Neural progenitor cell (in vitro differentiated cells): ENCODE measurements at regions not wholly inside any gene's neighbourhood (a gene's known extent, or its start where the extent isn't known, plus 50 kb on each side); places are given as distances from the start of the nearest gene placed in this dataset.

ENCODE experiments used
- DNase-seq: peaks from one replicate; pipeline ENCODE4 v3.0.0-alpha.2; 2016; ENCODE audit warnings: low spot score
- H2AFZ ChIP-seq: fragments of 200-600 bp; sonication (generic); replicated peaks from 2 replicates; pipeline ENCODE4 v1.6.1; 2016; ENCODE audit warnings: antibody characterized with exemption
- H3F3A ChIP-seq: fragments of 200-600 bp; sonication (generic); 2 replicates; pipeline ENCODE4 v1.6.1; 2016; ENCODE audit warnings: antibody characterized with exemption, low read depth
- H3K27ac ChIP-seq: fragments of 200-600 bp; sonication (generic); 2 replicates; pipeline ENCODE4 v1.5.1; 2016; ENCODE audit warnings: mild to moderate bottlenecking
- H3K27me3 ChIP-seq: fragments of 200-600 bp; sonication (generic); 2 replicates; pipeline ENCODE4 v1.6.1; 2016; ENCODE audit warnings: mild to moderate bottlenecking, moderate library complexity
- H3K36me3 ChIP-seq: fragments of 200-600 bp; sonication (generic); 2 replicates; pipeline ENCODE4 v1.5.1; 2016
- H3K4me1 ChIP-seq: fragments of 200-600 bp; sonication (generic); 2 replicates; pipeline ENCODE4 v1.6.1; 2016; ENCODE audit warnings: mixed run types
- H3K4me2 ChIP-seq: fragments of 200-600 bp; sonication (generic); 2 replicates; pipeline ENCODE4 v1.6.1; 2016
- H3K4me3 ChIP-seq: fragments of 200-600 bp; sonication (generic); 2 replicates; pipeline ENCODE4 v1.5.1; 2016
- H3K79me2 ChIP-seq: fragments of 200-600 bp; sonication (generic); 2 replicates; pipeline ENCODE4 v1.6.1; 2016; ENCODE audit warnings: low read depth
- H3K9ac ChIP-seq: fragments of 200-600 bp; sonication (generic); 2 replicates; pipeline ENCODE4 v1.6.1; 2016
- H3K9me3 ChIP-seq: fragments of 200-600 bp; sonication (generic); 2 replicates; pipeline ENCODE4 v1.5.1; 2016; ENCODE audit warnings: low read depth
- H4K20me1 ChIP-seq: fragments of 200-600 bp; sonication (generic); 2 replicates; pipeline ENCODE4 v1.6.1; 2016; ENCODE audit warnings: low read depth
- H3K27ac Mint-ChIP-seq: 3 replicates; pipeline ENCODE4 v1.8.0; 2021; ENCODE audit warnings: mixed read lengths
- H3K27me3 Mint-ChIP-seq: 2 replicates; pipeline ENCODE4 v1.8.0; 2022; ENCODE audit warnings: low read depth, mild to moderate bottlenecking, inconsistent platforms, moderate library complexity, mixed read lengths; ENCODE audit not compliant: insufficient read depth
- H3K36me3 Mint-ChIP-seq: 3 replicates; pipeline ENCODE4 v1.8.0; 2021; ENCODE audit warnings: mixed read lengths
- H3K4me1 Mint-ChIP-seq: 3 replicates; pipeline ENCODE4 v1.8.0; 2021; ENCODE audit warnings: mixed read lengths
- H3K4me3 Mint-ChIP-seq: 3 replicates; pipeline ENCODE4 v1.8.0; 2021; ENCODE audit warnings: mild to moderate bottlenecking, moderate library complexity, mixed read lengths
- H3K9me3 Mint-ChIP-seq: 3 replicates; pipeline ENCODE4 v1.8.0; 2020; ENCODE audit warnings: mixed read lengths
- EZH2 ChIP-seq: fragments of 200-600 bp; sonication (generic); IDR thresholded peaks from 2 replicates; pipeline ENCODE4 v1.6.1; 2017; ENCODE audit warnings: antibody characterized with exemption, mild to moderate bottlenecking, moderate library complexity
- EZH2phosphoT487 ChIP-seq: fragments of 200-600 bp; sonication (generic); IDR thresholded peaks from 2 replicates; pipeline ENCODE4 v1.6.1; 2017; ENCODE audit warnings: antibody characterized with exemption
- TF ChIP-seq, protein P1 (sequence below): fragments of 200-600 bp; sonication (generic); IDR thresholded peaks from 2 replicates; pipeline ENCODE4 v1.5.1; 2017; ENCODE audit warnings: antibody characterized with exemption, mild to moderate bottlenecking

DNA sequence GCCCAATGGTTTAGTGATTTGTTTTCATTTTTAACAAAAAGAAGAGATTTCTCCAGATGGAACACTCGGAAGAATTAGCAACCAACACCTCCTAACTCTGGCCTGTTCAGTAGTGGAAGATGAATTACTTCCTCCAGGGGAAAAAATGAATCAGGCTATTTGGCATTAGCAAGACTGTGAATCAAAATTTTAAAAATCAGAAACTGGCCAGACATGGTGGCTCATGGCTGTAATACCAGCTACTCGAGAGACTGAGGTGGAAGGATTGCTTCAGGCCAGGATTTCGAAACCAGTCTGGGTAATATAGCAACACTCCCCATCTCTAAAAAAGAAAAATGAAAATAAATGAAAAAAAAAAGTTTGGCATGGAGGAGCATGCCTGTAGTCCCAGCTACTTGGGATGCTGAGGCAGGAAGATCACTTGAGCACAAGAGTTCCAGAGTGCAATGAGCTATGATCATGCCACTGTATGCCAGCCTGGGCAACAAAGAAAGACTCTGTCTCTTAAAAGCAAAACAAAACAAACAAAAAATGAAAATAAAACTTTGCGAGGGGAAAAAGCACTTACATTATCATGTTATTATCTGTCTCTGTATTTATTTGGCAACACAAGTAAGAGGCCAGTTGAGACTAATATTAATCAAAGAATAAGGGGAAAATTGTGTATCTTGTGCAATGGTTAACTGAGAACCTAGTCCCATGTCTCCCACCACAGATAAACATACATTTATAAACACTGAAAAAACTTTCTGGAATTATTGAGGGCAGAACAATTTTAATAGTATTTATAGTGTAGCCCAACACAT lies 796.3 kb upstream of the ANO3 start:
- Histone ChIP-seq H3K27me3 (no peaks in the 10 kb centered on the region), H3K4me1 (no peaks in the 10 kb centered on the region), H3K4me2 (no peak overlapping the region), H3K36me3 (no peaks in the 10 kb centered on the region), H3K4me3 (no peak overlapping the region), H4K20me1 (no peaks in the 10 kb centered on the region), H3K79me2 (no peaks in the 10 kb centered on the region), H3F3A (no peaks in the 10 kb centered on the region), H3K27ac (no peak overlapping the region), H2AFZ (no peak overlapping the region), H3K9me3 (no peaks in the 10 kb centered on the region), H3K9ac (no peak overlapping the region)
- H3K27me3 Mint-ChIP-seq = no peaks in the 10 kb centered on the region
- H3K4me3 Mint-ChIP-seq = no peak overlapping the region
- H3K27ac Mint-ChIP-seq = no peak overlapping the region
- no peak for TF ChIP-seq EZH2phosphoT487
- TF ChIP-seq, protein P1, sequence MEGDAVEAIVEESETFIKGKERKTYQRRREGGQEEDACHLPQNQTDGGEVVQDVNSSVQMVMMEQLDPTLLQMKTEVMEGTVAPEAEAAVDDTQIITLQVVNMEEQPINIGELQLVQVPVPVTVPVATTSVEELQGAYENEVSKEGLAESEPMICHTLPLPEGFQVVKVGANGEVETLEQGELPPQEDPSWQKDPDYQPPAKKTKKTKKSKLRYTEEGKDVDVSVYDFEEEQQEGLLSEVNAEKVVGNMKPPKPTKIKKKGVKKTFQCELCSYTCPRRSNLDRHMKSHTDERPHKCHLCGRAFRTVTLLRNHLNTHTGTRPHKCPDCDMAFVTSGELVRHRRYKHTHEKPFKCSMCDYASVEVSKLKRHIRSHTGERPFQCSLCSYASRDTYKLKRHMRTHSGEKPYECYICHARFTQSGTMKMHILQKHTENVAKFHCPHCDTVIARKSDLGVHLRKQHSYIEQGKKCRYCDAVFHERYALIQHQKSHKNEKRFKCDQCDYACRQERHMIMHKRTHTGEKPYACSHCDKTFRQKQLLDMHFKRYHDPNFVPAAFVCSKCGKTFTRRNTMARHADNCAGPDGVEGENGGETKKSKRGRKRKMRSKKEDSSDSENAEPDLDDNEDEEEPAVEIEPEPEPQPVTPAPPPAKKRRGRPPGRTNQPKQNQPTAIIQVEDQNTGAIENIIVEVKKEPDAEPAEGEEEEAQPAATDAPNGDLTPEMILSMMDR = no peak
- no peak for TF ChIP-seq EZH2
- H3K36me3 Mint-ChIP-seq = no peaks in the 10 kb centered on the region
- no peak for DNase-seq
- H3K4me1 Mint-ChIP-seq = no peaks in the 10 kb centered on the region
- no peaks in the 10 kb centered on the region for H3K9me3 Mint-ChIP-seq

GRCh38 chr11:25536289-25536688 lies 795.6 kb upstream of the ANO3 start:
- no peak overlapping the region for H3K4me3 ChIP-seq
- Mint-ChIP-seq H3K36me3 (no peaks in the 10 kb centered on the region), H3K27ac (no peak overlapping the region)

GRCh38 chr11:25537393-25537792 lies 794.5 kb upstream of the ANO3 start:
- Histone ChIP-seq H3K9ac (no peak overlapping the region), H3K27ac (no peak overlapping the region), H3F3A (no peaks in the 10 kb centered on the region), H3K4me2 (no peak overlapping the region), H3K27me3 (no peaks in the 10 kb centered on the region), H3K4me3 (no peak overlapping the region), H4K20me1 (no peaks in the 10 kb centered on the region), H2AFZ (no peak overlapping the region), H3K36me3 (no peaks in the 10 kb centered on the region), H3K9me3 (no peaks in the 10 kb centered on the region), H3K4me1 (no peaks in the 10 kb centered on the region), H3K79me2 (no peaks in the 10 kb centered on the region)
- H3K4me1 Mint-ChIP-seq = no peaks in the 10 kb centered on the region
- H3K36me3 Mint-ChIP-seq = no peaks in the 10 kb centered on the region
- no peak overlapping the region for H3K27ac Mint-ChIP-seq
- TF ChIP-seq, protein P1 = no peak
- no peak for TF ChIP-seq EZH2phosphoT487
- TF ChIP-seq EZH2 = no peak
- no peaks in the 10 kb centered on the region for H3K27me3 Mint-ChIP-seq
- H3K9me3 Mint-ChIP-seq = no peaks in the 10 kb centered on the region
- no peak overlapping the region for H3K4me3 Mint-ChIP-seq
- DNase-seq = no peak

More at GRCh38 chr11:25536289-25536688, 795.6 kb upstream of the ANO3 start:
- no peaks in the 10 kb centered on the region for H3F3A ChIP-seq
- no peak overlapping the region for H3K4me2 ChIP-seq
- H3K4me1 Mint-ChIP-seq = no peaks in the 10 kb centered on the region
- H3K9me3 ChIP-seq = no peaks in the 10 kb centered on the region
- TF ChIP-seq, protein P1 = no peak
- TF ChIP-seq EZH2 (no peak), EZH2phosphoT487 (no peak)
- no peak overlapping the region for H3K27ac ChIP-seq
- no peak overlapping the region for H3K9ac ChIP-seq
- H3K9me3 Mint-ChIP-seq = no peaks in the 10 kb centered on the region
- no peaks in the 10 kb centered on the region for H4K20me1 ChIP-seq
- H3K27me3 Mint-ChIP-seq = no peaks in the 10 kb centered on the region
- H3K4me3 Mint-ChIP-seq = no peak overlapping the region
- no peaks in the 10 kb centered on the region for H3K79me2 ChIP-seq
- H3K27me3 ChIP-seq = no peaks in the 10 kb centered on the region
- no peaks in the 10 kb centered on the region for H3K36me3 ChIP-seq
- DNase-seq = no peak
- H2AFZ ChIP-seq = no peak overlapping the region
- no peaks in the 10 kb centered on the region for H3K4me1 ChIP-seq
